Endothelial cell of umbilical vein (primary cell): ENCODE measurements at regions not wholly inside any gene's neighbourhood (a gene's known extent, or its start where the extent isn't known, plus 50 kb on each side); places are given as distances from the start of the nearest gene placed in this dataset.

Experiments
- BruUV-seq: library from RNA; stranded (reverse); fragments of 400-500 nt; replicated peaks from 2 replicates; lab custom pipeline; 2021; lab: Mats Ljungman, UMichigan
- CTCF ChIA-PET: fragments of 300-600, 350-600 bp; sonication (Branson Sonifier 250); formaldehyde crosslinking; loops from one replicate; lab custom pipeline; 2021; ENCODE audit warnings: antibody characterized with exemption, inconsistent platforms; lab: Charles Lee
- POLR2A ChIA-PET: fragments of 300-600, 350-600 bp; sonication (Branson Sonifier 250); formaldehyde crosslinking; loops from one replicate; lab custom pipeline; 2021; ENCODE audit warnings: antibody characterized with exemption, inconsistent platforms; lab: Charles Lee
- DNase-seq: peaks from one replicate; pipeline ENCODE4 v3.0.0-alpha.2; 2011; ENCODE audit warnings: low read depth, low spot score
- FAIRE-seq: peaks from 2 replicates; lab custom pipeline; 2011; peaks lifted over from hg19 to GRCh38; lab: Jason Lieb, UNC
- H2AFZ ChIP-seq: 2 replicates; pipeline ENCODE4 v1.6.0; 2012; ENCODE audit warnings: low read depth, low read length, control low read depth, inconsistent platforms
- H3K27ac ChIP-seq: 2 replicates; pipeline ENCODE4 v1.5.1; 2011; ENCODE audit warnings: low read depth, mild to moderate bottlenecking, control low read depth, low read length, moderate library complexity; ENCODE audit not compliant: insufficient read depth
- H3K27me3 ChIP-seq, 2 experiments: 2 replicates each; pipeline versions ENCODE4 v1.6.0 to v1.6.1; 2011; ENCODE audit warnings: low read length in 2 of 2, mixed read lengths in 1 of 2; ENCODE audit not compliant: control insufficient read depth in 2 of 2, insufficient read depth in 2 of 2
- H3K36me3 ChIP-seq, 2 experiments: 2 replicates in 1 of 2; 3 replicates in 1 of 2; pipeline ENCODE4 v1.5.1; 2011; ENCODE audit warnings: low read length in 2 of 2, mild to moderate bottlenecking in 1 of 2, moderate library complexity in 1 of 2; ENCODE audit not compliant: control insufficient read depth in 2 of 2, insufficient read depth in 2 of 2; ENCODE audit errors: extremely low read depth in 1 of 2
- H3K4me1 ChIP-seq: 3 replicates; pipeline ENCODE4 v1.5.1; 2011; ENCODE audit warnings: mild to moderate bottlenecking, low read length; ENCODE audit not compliant: control insufficient read depth, insufficient read depth; ENCODE audit errors: extremely low read depth
- H3K4me2 ChIP-seq: 2 replicates; pipeline ENCODE4 v1.6.1; 2011; ENCODE audit warnings: low read length, control low read depth, mixed read lengths; ENCODE audit not compliant: insufficient read depth
- H3K4me3 ChIP-seq, 3 experiments: fragments of 200-600 bp in 1 of 3; sonication (generic), shearing (Covaris generic) in 1 of 3; replicated peaks in 1 of 3; 2 replicates each; pipeline ENCODE4 v1.5.1; 2011 to 2016; ENCODE audit warnings: control low read depth in 3 of 3, low read length in 3 of 3, mild to moderate bottlenecking in 2 of 3, inconsistent platforms in 1 of 3, low read depth in 1 of 3, moderate library complexity in 1 of 3; ENCODE audit not compliant: insufficient read depth in 1 of 3
- H3K79me2 ChIP-seq: 2 replicates; pipeline ENCODE4 v1.6.0; 2012; ENCODE audit warnings: low read length, inconsistent platforms; ENCODE audit not compliant: control insufficient read depth, insufficient read depth
- H3K9ac ChIP-seq: replicated peaks from 2 replicates; pipeline ENCODE3; 2011; ENCODE audit warnings: low read length, control low read depth; ENCODE audit not compliant: insufficient read depth; ENCODE audit errors: extremely low read depth
- H3K9me1 ChIP-seq: replicated peaks from 3 replicates; pipeline ENCODE4 v1.6.0; 2011; ENCODE audit warnings: mild to moderate bottlenecking, low read length; ENCODE audit not compliant: control insufficient read depth, insufficient read depth; ENCODE audit errors: extremely low read depth
- H3K9me3 ChIP-seq: replicated peaks from 2 replicates; pipeline ENCODE4 v1.5.1; 2012; ENCODE audit warnings: low read length, inconsistent platforms; ENCODE audit not compliant: control insufficient read depth, insufficient read depth
- H4K20me1 ChIP-seq: replicated peaks from 2 replicates; pipeline ENCODE3; 2011; ENCODE audit warnings: mild to moderate bottlenecking, low read length; ENCODE audit not compliant: control insufficient read depth, insufficient read depth; ENCODE audit errors: extremely low read depth
- CTCF ChIP-seq, 2 donors: IDR thresholded peaks; 1 replicate in 1 of 2; 2 replicates in 1 of 2; pipeline ENCODE4 v1.5.1; 2011; ENCODE audit warnings: low read length in 2 of 2, mild to moderate bottlenecking in 2 of 2, moderate library complexity in 2 of 2, control low read depth in 1 of 2, inconsistent platforms in 1 of 2, low read depth in 1 of 2; ENCODE audit not compliant: insufficient read depth in 1 of 2; ENCODE audit errors: extremely low read depth in 1 of 2
- EZH2 ChIP-seq: IDR thresholded peaks from 2 replicates; pipeline ENCODE4 v1.6.1; 2012; ENCODE audit warnings: borderline replicate concordance, low read depth, mild to moderate bottlenecking, moderate library complexity, low read length, inconsistent platforms; ENCODE audit not compliant: severe bottlenecking
- FOS ChIP-seq: IDR thresholded peaks from 2 replicates; pipeline ENCODE4 v1.6.1; 2011; ENCODE audit warnings: mild to moderate bottlenecking, low read length, moderate library complexity, borderline replicate concordance; ENCODE audit not compliant: insufficient read depth
- GATA2 ChIP-seq: IDR thresholded peaks from 2 replicates; pipeline ENCODE4 v1.7.0; 2011; ENCODE audit warnings: low read depth, mild to moderate bottlenecking, moderate library complexity, mixed read lengths, low read length; ENCODE audit not compliant: insufficient read length, insufficient read depth
- JUN ChIP-seq: IDR thresholded peaks from 2 replicates; pipeline ENCODE4 v1.6.1; 2011; ENCODE audit warnings: borderline replicate concordance, low read depth; ENCODE audit not compliant: insufficient read length, insufficient read depth
- MAX ChIP-seq: IDR thresholded peaks from 2 replicates; pipeline ENCODE4 v1.6.1; 2011; ENCODE audit not compliant: insufficient read depth, insufficient read length
- MYC ChIP-seq: IDR thresholded peaks from one replicate; pipeline ENCODE4 v1.6.1; 2011; ENCODE audit warnings: mild to moderate bottlenecking, low read depth, low read length
- POLR2A ChIP-seq: IDR thresholded peaks from 2 replicates; pipeline ENCODE4 v1.6.1; 2012; ENCODE audit warnings: low read depth, mild to moderate bottlenecking, control low read depth, low read length
- POLR2AphosphoS5 ChIP-seq: IDR thresholded peaks from 2 replicates; pipeline ENCODE4 v1.6.1; 2012; ENCODE audit warnings: low read depth, mild to moderate bottlenecking, control low read depth, low read length, moderate library complexity; ENCODE audit not compliant: insufficient read depth
- dilution Hi-C: fragments of 300-500 bp; cut with MboI; formaldehyde crosslinking; loops from one replicate; pipeline ENCODE4 v1.15.0; 2019; ENCODE audit warnings: low sequenced_read_pairs; ENCODE audit not compliant: extremely low pct_ligation_motif_present
- intact Hi-C: fragments of 100-400 bp; cut with micrococcal nuclease; formaldehyde crosslinking; loops from one replicate; pipeline ENCODE4 v1.10.0; 2022

GRCh38 chr20:60254901-60255411 is 296.7 kb downstream of the CDH26 start:
- Histone ChIP-seq H3K9me1 (no peaks in the 10 kb centered on the region), H3K9ac (no peak overlapping the region), H3K4me1 (no peaks in the 10 kb centered on the region), H3K4me2 (no peak overlapping the region), H3K4me3 (no peak overlapping the region), H3K9me3 (peaks cover 6% of the 10 kb centered on the region), H3K36me3 (no peaks in the 10 kb centered on the region), H3K27me3 (no peaks in the 10 kb centered on the region), H3K27ac (no peak overlapping the region), H3K79me2 (no peaks in the 10 kb centered on the region), H4K20me1 (no peaks in the 10 kb centered on the region), H2AFZ (no peak overlapping the region)
- intact Hi-C loops (no loop called here), dilution Hi-C loops (no loop called here)
- FAIRE-seq = no peak
- POLR2A ChIA-PET = no interaction called here
- TF ChIP-seq EZH2 (no peak), MYC (no peak), JUN (no peak), POLR2A (no peak), CTCF (IDR thresholded peaks at IDR 0.05; ENCODE audit: extremely low read depth in 1 of 2, insufficient read depth in 1 of 2, low read depth in 1 of 2, low read length in 2 of 2) (no peak), MAX (no peak), GATA2 (no peak), FOS (no peak), POLR2AphosphoS5 (no peak)
- no peak for DNase-seq
- CTCF ChIA-PET = no interaction called here
- BruUV-seq = no TSS peak
